ENCODE measurements at regions not wholly inside any gene's neighbourhood (a gene's known extent, or its start where the extent isn't known, plus 50 kb on each side); places are given as distances from the start of the nearest gene placed in this dataset.
"Not testable (repeated sequence)": the region's sequence is repeated elsewhere in the genome, so short reads cannot be mapped to it uniquely, and the experiment has no call there.

DNA sequence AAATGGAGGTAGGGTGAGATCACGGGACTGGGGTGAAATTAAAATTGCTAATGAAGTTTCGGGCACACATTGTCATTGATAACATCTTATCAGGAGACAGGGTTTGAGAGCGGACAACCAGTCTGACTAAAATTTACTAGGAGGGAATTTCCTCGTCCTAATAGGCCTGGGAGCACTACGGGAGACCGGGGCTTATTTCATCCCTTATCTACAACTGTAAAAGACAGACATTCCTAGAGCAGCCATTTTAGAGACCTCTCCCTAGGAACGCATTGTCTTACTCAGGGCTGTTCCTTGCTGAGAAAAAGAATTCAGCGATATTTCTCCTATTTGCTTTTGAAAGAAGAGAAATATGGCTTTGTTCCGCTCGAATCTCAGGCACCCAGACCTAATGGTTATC lies 468.7 kb downstream of the CPS1 start:
- TF ChIP-seq, protein P1, sequence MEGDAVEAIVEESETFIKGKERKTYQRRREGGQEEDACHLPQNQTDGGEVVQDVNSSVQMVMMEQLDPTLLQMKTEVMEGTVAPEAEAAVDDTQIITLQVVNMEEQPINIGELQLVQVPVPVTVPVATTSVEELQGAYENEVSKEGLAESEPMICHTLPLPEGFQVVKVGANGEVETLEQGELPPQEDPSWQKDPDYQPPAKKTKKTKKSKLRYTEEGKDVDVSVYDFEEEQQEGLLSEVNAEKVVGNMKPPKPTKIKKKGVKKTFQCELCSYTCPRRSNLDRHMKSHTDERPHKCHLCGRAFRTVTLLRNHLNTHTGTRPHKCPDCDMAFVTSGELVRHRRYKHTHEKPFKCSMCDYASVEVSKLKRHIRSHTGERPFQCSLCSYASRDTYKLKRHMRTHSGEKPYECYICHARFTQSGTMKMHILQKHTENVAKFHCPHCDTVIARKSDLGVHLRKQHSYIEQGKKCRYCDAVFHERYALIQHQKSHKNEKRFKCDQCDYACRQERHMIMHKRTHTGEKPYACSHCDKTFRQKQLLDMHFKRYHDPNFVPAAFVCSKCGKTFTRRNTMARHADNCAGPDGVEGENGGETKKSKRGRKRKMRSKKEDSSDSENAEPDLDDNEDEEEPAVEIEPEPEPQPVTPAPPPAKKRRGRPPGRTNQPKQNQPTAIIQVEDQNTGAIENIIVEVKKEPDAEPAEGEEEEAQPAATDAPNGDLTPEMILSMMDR (IDR thresholded peaks at IDR 0.05), result not testable (repeated sequence)
- TF ChIP-seq POLR2A (IDR thresholded peaks at IDR 0.05), result not testable (repeated sequence)

All from body of pancreas (tissue), 4 donors.